M059J (cell line): ENCODE measurements at regions not wholly inside any gene's neighbourhood (a gene's known extent, or its start where the extent isn't known, plus 50 kb on each side); places are given as distances from the start of the nearest gene placed in this dataset.

Source experiments
- DNase-seq: peaks from one replicate; pipeline ENCODE4 v3.0.0-alpha.2; 2012; ENCODE audit warnings: low read depth

GRCh38 chr2:220277445-220277975 lies 650.1 kb downstream of the SLC4A3 start:
- DNase-seq = peak; percentile 96

GRCh38 chr2:220278022-220278421 lies 650.6 kb downstream of the SLC4A3 start:
- DNase-seq = no peak

GRCh38 chr2:220279372-220279771 lies 651.9 kb downstream of the SLC4A3 start:
- peak; percentile 95 for DNase-seq

GRCh38 chr2:220279840-220280239 lies 652.4 kb downstream of the SLC4A3 start:
- peak; percentile 75 for DNase-seq

- DNase-seq = no peak
Measured at GRCh38 chr2:220280736-220281135, 653.3 kb downstream of the SLC4A3 start.

GRCh38 chr2:220281771-220282170 lies 654.3 kb downstream of the SLC4A3 start:
- DNase-seq = peak; percentile 25

GRCh38 chr2:220282236-220282635 lies 654.8 kb downstream of the SLC4A3 start:
- DNase-seq = no peak

GRCh38 chr2:220293966-220294365 lies 666.5 kb downstream of the SLC4A3 start:
- DNase-seq = peak; percentile 38

GRCh38 chr2:220296174-220296573 lies 668.7 kb downstream of the SLC4A3 start:
- DNase-seq = no peak

- DNase-seq = no peak
Measured at GRCh38 chr2:220297093-220297492, 669.7 kb downstream of the SLC4A3 start.

- peak; percentile 66 for DNase-seq
Measured at GRCh38 chr2:220300806-220301205, 673.4 kb downstream of the SLC4A3 start.

- DNase-seq = no peak
Measured at GRCh38 chr2:220302756-220303155, 675.3 kb downstream of the SLC4A3 start.

- DNase-seq = no peak
Measured at GRCh38 chr2:220309215-220309614, 681.8 kb downstream of the SLC4A3 start.

- peak; percentile 14 for DNase-seq
Measured at GRCh38 chr2:220310451-220310861, 683.0 kb downstream of the SLC4A3 start.

- DNase-seq = no peak
Measured at GRCh38 chr2:220315098-220315823, 687.8 kb downstream of the SLC4A3 start.

GRCh38 chr2:220318037-220318436 lies 690.6 kb downstream of the SLC4A3 start:
- DNase-seq = no peak

- DNase-seq = no peak
Measured at GRCh38 chr2:220318508-220318907, 691.1 kb downstream of the SLC4A3 start.

- peak; percentile 19 for DNase-seq
Measured at GRCh38 chr2:220320326-220320725, 692.9 kb downstream of the SLC4A3 start.

- no peak for DNase-seq
Measured at GRCh38 chr2:220332886-220333285, 705.5 kb downstream of the SLC4A3 start.

GRCh38 chr2:220334210-220334609 lies 706.8 kb downstream of the SLC4A3 start:
- peak; percentile 96 for DNase-seq

- peak; percentile 59 for DNase-seq
Measured at GRCh38 chr2:220334871-220335590, 707.6 kb downstream of the SLC4A3 start.

GRCh38 chr2:220335591-220335915 lies 708.1 kb downstream of the SLC4A3 start:
- DNase-seq = no peak

- no peak for DNase-seq
Measured at GRCh38 chr2:220336771-220337170, 709.3 kb downstream of the SLC4A3 start.
